Activated T-cell treated with anti-CD3 and anti-CD28 coated beads for 1 hour (primary cell): ENCODE measurements at regions not wholly inside any gene's neighbourhood (a gene's known extent, or its start where the extent isn't known, plus 50 kb on each side); places are given as distances from the start of the nearest gene placed in this dataset.
"Not testable (repeated sequence)": the region's sequence is repeated elsewhere in the genome, so short reads cannot be mapped to it uniquely, and the experiment has no call there.

Source experiments
- DNase-seq: peaks from one replicate; pipeline ENCODE4 v3.0.0-alpha.2; 2020; ENCODE audit warnings: low read depth

GRCh38 chr4:26248647-26249046, 72.2 kb upstream of the RBPJ start:
- DNase-seq, result no peak

DNA sequence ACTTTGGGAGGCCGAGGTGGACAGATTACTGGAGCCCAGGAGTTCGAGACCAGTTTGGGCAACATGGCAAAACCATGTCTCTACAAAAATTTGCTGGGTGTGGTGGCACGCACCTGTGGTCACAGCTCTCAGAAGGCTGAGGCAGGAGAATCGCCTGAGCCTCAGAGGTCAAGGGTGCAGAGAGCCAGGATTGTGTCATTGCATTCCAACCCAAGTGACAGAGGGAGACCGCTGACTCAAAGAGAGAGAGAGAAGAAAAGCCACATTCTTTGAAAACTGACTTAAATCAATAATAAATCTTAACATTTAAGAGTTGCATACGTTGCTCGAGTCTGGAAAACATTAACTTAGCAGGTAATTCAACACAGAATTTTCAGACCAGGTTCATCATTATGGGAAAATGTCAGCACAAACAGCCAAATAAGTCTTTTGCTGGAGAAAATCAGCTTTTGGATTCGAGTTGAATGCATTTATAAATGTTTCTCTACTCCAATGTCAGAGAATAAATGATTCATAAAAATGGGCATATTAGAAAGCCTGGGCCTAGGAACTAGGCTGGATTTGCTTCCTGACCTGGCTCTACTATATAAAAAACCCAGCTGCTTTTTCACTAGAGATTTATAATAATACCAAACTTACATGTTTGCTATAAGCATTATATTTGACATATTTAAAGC, 68.3 kb upstream of the RBPJ start:
- DNase-seq, result no peak

GRCh38 chr4:26253968-26254367, 66.8 kb upstream of the RBPJ start:
- no peak for DNase-seq

DNA sequence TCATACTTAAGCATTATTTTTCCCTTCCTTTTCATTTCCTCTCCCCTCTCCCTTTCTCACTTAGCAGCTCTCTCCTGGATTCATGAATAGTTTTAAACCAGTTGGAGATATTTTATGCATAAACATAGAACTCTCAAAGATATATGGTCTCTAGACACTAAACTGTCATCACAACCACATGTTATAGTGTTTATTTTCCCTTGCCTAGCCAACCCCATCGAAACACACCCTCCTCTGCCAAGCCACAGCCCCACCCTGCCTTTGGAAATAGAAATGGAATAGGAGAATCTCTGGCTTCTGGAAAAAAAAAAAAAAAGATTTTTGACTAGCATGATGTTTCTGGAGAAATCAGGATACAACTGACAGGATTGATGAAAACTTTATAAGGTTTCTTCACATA, 64.8 kb upstream of the RBPJ start:
- no peak for DNase-seq

GRCh38 chr4:26257444-26257843, 63.4 kb upstream of the RBPJ start:
- not testable (repeated sequence) for DNase-seq

DNA sequence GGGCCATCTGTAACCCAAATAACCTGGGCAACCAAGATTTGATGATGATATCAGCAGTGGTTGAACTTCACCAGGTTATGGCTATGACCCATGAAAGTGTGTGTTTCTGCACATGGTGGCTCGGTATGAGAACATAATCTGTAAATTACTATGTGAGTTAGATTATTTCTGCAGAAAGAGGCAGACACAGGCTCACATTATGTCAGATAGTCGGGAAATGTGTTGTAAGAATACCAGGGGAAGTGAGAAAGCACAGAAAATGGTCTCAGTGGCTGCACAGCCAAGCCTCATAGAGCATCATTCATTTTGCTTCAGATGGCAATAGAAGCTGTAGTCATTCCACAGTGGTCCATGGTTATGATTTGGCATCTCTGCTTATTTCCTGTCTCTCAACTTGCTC, 63.0 kb upstream of the RBPJ start:
- no peak for DNase-seq

DNA sequence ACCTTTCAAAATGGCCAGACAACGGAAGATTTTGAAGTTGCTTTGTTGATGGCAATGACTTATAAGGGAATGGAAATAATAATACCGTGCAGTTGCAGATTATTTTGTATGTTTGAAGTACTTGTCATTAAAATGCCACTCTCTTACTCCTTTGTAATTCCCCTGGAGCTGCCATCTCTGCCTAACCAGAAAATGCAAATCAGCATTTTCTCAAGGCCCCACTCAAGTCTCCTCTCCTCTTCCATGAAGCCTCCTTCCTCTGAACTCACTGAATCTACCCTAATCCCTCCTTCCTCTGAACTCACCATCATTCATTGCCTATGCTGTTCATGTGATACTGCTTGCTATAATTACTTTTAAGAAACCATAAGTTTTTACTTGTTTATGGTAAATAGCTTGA, 60.2 kb upstream of the RBPJ start:
- DNase-seq, result no peak

GRCh38 chr4:26261405-26261804, 59.4 kb upstream of the RBPJ start:
- no peak for DNase-seq

DNA sequence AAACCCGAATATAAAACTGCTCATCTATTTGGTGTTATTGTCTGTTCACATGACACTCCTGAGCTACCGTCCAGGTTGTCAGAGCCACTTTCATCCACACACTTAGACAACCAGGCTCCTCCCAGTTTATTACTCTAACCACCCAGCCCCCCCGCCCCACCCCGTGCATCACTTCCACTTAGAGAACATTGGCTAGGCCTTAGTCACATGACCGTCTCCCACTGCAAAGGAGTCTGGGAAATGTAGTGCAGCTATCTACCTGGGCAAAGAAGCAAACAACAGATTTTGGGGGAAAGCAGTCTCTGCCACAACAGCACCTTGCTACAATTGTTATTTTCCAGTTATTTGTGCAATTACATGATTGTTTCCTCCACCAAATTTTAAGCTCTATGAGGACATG, 57.6 kb upstream of the RBPJ start:
- no peak for DNase-seq

- DNase-seq, result no peak
These were observed 56.7 kb upstream of the RBPJ start for GRCh38 chr4:26264109-26264508.

DNA sequence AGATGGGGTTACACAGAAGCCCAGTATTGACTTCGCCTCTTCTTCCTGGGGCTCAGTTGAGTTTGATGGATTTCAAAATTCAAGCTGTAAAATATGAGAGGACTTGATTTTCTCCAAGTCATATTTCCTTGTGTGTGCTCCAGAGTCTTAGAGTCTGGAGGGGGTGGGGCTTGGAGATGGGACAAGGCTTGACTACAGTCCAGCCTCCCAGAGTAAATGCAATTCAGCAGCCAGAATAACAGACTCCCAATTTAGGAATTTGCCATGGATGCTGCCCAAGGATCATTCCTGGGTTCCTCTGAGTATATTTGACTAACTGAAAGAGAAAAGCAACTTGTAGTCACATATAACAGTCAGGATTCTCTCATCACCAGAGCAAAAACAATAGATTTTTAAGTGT, 53.7 kb upstream of the RBPJ start:
- no peak for DNase-seq

GRCh38 chr4:26268246-26268645, 52.6 kb upstream of the RBPJ start:
- DNase-seq, result no peak

GRCh38 chr4:26269038-26269437, 51.8 kb upstream of the RBPJ start:
- DNase-seq, result no peak
